NCI-H1092 (cell line): ENCODE measurements at regions not wholly inside any gene's neighbourhood (a gene's known extent, or its start where the extent isn't known, plus 50 kb on each side); places are given as distances from the start of the nearest gene placed in this dataset.

ENCODE experiments used
- DNase-seq: peaks from one replicate; lab custom pipeline; 2025; lab: John Stamatoyannopoulos, UW

DNA sequence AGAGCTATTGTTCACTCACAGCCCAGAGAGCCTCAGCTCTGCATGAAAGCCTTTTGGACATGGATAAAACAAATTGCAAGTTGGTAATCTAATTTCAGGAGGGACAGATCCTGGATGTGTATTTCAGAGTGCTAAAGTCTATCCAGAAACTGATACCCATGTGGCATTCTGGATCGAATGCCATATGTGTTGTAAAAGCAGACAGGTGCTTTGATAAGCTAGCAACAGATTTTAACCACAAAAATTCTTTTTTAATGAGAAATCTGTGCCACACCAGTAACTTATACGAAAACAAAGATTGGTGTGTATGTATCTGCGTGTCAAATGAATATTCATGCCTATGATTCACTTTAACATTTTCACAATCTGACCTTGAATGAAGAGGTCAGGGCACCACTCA lies 936.6 kb upstream of the MAP3K7 start:
- DNase-seq = no peak

DNA sequence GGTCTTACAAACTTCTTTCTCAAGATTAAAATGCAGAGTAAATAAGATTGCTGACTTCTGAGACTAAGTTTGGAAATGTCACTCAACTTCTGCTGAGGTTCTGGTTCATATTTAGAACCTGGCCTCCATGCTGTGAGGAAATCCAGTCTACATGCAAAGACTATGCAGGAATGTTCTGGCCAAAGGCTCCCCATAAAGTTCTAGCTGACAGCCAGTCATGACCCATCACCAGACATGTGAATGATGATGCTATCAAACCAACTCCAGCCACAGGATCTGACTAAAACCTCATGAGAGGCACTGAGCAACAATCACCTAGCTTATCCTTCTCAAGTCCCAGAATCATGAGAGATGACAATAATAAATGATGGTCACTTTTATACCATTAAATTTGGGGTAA lies 935.1 kb upstream of the MAP3K7 start:
- DNase-seq = no peak

DNA sequence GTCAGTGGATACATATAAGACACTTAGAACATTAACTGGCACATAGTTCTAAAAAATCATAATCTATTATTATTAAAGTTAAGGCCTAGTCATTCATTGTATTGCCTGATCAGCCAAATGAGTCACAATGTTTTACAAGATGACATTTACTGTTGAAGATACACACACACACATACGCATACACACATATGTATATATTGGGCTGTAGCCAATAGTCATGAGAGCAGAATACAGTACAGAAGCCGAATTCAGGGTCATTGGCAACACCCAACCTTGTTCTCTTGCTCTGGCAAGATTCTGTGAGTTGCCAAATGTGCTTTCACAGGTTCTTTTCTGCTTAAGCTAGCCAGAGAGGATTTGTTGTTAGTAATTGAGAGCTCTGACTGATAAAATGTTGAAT lies 922.8 kb upstream of the MAP3K7 start:
- no peak for DNase-seq

DNA sequence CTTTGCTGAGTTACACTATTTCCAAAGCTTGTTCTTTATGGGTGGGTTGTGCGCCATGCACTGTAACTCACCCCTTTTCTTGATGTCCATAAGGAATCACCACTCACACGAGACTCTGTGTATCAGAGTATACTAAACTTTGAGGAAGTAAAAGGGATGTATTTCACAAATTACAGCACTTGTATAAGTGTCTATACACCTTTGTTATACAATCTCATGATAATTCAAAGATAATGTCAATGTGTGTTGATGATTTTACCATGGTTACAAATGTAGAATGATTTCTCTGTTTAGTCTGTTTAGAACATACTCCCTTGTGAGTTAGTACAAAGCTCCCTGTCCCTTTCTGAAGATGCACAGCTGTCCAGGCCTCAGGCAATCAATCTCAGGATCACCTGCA lies 922.2 kb upstream of the MAP3K7 start:
- no peak for DNase-seq

DNA sequence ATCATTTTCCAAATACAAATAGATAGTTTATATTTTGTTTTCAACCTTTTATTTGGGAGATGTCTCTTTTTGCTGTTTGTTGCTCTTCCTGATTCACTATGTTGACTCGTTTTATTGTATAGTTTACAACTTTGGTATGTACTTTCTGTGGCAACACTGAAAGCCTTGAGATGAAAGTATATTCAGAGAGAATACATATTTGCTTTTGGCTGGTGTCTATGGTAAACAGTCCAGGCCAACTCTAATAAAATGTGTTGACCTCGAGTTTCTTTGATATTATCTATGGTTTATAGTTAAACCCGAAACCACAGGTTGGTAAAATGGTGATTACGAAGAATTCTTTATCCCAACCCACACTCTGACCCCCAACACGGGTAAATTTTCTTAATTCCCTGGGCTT lies 919.6 kb upstream of the MAP3K7 start:
- no peak for DNase-seq

DNA sequence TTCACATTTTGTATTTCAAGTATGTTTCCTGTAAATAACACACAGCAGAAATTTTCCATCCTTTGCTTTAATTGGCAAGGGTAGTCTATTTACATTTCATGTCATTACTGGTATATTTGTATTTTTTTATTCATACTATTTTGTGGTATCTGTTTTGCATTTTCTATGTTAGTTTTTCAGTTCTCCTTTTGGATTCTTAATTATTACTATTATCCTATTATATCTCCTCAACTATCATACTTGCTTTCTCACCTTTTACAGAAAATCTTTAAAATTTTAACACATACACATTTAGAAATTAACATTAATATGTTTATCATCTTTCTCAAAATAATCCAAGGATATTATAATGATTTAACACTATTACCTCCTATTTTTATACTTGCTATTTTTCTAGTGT lies 918.3 kb upstream of the MAP3K7 start:
- DNase-seq = no peak

DNA sequence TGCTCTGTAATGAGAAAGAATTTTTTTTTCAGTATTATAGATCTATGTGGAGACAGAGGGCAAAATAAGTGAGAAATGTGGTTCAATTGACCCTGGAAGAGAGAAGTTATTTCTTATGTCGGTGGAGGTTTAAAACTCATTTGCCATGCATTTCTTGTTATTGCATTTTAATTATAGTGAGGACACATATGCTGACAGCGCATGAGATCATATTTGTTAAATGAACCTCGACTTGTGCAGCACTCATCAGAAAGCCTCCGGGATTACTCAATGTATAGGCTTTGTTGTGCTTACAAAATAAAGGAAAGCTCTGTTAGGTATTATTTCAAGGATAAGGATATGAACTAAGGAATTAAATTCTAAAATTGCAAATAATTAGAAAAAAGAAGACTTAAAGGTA lies 915.1 kb upstream of the MAP3K7 start:
- DNase-seq = no peak

DNA sequence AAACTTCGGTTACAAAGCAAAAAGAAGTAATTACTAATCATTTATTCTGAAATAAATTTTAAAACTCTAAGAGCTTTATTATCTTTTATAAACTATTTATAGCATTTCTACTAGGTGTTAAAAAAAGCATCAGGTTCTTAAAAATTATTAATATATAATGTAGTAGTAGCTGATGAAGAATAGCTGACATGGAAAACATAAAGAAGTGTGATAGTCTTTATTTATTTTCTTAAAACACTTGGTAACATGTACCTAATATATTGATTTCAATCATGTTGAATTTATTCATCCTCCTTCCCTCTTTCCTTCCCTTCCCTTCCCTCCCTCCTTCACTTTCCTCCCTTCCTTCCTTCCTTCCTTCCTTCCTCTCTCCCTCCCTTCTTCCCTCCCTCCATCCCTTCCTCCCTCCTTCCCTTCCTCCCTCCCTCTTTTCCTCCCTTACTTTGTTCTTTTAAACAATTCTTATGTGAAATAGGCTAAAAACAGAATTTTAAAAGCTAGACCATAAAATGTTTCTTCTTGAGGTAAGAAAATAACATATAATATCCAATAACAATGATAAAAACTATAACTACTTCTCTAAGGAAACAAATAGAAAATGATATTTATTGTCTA lies 913.9 kb upstream of the MAP3K7 start:
- no peak for DNase-seq

DNA sequence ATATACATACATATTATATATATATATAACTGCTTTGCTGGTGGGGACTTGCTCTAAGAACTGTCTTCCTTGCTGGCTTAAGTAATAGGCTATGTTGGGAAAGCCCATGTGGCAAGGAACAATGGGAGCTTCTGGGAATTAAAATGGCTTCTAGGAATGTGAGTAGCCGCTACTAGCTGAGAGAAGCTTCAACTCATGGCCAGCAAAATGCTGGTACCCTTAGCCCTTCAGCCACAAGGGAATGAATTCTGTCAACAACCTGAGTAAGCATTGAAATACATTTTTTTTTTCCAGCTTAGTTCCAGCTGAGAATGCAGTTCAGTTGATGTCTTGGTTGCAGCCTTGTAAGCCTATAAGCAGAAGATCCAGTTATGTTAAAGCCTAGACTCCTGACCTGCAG lies 911.7 kb upstream of the MAP3K7 start:
- DNase-seq = no peak

DNA sequence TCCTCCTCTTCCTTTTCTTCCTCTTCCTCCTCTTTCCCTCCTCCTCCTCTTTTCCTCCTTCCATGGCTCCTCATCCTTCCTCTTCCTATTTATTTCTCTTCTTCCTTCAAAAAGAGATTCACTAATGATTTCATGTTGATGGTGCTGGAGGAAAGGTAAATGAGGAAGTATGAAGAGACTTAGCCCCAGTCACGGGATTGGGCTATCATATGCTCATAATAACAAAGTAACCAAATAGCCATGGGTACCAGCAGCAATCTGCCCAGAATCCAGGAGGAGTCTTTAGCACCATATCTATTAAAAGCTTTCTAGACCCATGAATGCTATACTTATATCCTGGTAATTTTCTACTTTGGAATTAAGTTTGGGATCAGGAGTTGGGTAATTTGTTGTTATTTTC lies 910.9 kb upstream of the MAP3K7 start:
- DNase-seq = no peak

DNA sequence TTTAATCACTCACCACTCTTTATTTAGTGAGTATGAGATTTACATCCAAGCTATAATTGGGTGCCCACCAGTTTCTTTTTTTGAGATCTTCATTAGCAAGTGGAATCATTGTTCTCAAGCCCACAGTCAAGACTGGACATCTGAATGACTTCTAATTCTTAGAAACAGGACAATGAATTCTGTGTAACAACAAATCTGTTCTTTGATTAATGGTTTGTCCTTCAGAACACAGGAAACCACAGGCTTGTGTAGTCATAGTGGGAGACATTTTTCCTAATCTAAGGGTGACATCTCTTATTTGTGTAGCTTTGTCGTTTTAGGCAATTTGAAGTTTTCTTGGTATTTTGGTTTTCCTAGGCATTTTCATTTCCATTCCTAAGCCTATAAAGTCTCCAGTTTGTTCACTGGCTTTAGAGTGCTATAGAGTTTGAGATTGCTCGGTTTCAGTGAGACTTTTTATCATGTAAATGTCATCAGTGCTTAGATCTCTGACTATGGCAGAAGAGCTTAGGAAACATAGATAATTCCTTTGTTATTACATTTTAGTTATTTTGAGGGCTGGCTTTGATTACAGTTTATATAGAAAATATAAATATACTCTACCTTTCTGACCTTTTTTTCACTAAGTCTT lies 903.9 kb upstream of the MAP3K7 start:
- no peak for DNase-seq

DNA sequence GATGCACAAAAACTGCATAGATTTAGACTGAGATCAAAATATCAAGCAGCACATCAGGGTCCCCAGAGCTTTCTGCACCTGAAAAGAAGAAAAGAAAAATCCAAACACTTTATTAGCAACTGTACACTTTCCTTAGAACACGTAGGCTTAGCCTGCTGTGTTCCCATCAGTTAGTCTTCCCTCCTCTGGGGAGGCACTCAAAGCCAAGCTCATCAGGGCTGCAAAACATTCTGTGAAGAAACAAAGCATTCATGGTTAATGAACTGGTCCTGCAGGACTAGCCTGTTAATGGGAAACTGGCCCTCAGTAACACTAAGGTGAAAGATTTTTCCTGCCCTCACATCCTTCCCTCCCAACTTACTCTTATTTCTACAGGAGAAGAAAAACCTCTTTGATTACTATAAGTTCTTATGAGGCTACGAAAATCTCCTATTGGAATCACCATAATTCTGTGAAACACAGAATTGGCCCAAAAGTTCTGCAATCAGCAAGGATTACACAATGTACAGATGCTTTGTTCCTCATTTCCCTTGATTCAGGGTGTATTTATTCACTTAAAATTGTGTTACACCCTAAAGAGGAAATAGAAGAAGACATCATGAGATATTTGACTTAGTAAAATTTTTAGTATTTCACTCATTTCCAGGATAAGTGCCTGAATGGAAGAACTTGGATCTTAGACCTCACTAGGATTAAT lies 901.0 kb upstream of the MAP3K7 start:
- no peak for DNase-seq

DNA sequence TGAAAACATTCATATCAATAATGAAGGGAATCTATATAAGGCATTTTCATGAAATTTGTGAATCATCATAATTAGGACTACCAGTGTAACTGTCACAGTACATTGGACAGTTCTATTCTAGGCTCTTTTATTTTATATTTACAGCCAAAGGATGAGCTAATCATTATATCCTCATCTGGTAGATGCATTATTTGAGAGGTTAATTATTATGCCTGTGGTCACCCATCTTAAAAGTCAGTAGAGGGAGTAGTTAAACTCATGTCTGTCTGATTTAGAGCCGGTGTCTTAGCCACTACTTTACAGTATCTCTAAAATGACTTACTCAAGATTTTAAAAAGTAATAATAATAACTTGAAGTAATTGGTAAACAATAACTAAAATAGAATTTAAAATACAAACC lies 899.3 kb upstream of the MAP3K7 start:
- no peak for DNase-seq

DNA sequence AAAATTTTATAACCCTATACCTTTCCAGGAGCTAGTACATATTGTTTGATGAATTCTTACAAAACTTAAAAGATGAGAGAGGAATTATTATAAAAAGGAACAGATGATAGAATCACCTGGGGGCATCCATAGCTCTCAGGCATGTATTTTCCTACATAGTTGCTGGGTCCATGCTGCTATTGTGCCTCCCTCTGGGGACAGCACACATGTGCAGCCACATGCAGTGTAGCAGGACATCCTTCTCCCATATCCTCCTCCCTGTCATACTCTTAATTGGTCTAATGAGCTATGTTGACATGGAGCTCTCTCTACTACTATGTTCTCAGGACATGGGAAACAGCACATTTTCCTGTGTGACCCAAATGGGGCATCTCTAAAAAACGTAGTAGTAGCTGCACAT lies 898.2 kb upstream of the MAP3K7 start:
- DNase-seq = no peak

DNA sequence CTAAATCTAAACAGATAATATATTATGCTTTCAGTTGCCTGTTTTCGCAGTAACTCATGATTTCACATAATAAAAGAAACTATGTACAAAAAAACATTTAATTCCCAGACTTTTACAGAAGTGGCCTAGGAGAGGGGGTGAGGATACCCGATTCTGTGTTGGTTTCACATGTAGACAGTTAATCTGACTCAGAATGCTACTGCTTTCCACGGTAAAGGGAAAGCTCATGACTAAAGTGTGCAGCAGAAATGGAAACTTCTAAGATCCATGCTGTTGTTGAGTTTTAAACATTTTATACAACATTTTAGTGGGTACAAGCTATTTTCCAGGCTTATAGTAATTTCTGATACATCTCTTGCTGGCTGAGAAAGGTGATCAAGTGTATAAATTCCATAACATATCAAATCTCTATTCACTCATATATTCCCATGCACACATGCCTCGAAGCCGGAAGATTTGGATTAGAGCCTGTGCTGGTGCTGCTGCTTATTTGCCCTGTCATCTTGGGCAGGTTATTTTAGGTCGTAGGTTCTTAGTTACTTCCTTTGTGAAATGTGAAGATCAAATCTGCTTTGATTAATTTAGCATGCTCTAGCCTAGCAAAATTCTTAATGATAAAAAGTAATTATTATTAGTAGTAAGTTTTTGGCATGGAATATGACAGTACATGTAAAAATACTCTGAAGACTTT lies 896.7 kb upstream of the MAP3K7 start:
- no peak for DNase-seq

DNA sequence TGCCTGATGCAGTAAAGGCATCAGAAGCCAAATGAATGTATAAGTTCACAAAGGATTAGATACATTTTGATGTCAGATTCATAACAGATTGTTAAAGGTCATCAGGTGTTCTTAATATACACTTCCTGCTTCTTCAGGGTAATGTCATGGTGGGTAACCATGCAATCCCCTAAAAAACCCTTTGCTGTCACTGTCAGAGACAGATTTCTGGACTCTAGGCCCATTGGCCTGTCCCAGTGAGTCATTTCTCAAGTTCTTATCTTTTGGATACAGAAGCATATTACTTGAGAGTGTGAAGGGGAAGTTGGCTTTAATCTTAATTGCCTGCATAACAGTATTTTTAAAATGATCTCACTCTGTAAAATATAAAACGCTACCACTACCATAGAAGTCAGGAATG lies 895.6 kb upstream of the MAP3K7 start:
- no peak for DNase-seq

DNA sequence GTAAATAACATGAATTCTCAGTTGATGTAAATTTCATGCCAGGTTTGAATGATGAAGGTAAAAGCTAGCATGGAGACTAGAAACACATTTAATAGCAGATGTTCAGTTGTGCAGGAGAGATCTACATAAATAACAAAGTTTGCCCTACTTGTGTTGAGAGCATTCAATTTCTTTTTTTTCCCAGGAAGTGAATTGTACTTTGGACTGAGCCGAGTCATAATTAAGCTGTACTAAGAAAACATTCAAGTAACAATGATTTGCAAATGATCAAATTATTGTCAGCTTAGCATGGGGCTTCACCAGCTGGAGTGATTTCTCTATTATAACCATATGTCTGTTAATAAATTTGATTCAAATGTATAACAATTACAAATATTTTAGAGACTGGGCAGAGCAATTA lies 893.5 kb upstream of the MAP3K7 start:
- DNase-seq = no peak

DNA sequence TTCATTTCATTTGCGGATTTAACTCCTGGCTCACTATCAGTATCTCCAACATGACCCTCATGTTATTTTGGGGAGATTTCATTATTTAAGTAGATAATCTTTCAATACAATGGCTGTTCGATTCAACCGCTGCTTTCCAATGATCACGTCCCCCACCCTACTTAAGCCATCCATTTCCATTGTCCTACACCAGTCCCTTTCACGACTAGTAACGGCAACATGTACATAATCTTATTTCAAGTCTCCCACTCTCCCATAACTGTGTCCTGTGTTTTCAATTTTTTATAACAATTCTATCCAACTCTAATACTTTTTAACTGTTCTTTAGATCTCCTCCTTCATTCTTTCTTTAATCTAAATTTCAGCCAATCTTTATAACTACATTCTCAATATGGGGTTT lies 890.8 kb upstream of the MAP3K7 start:
- no peak for DNase-seq

DNA sequence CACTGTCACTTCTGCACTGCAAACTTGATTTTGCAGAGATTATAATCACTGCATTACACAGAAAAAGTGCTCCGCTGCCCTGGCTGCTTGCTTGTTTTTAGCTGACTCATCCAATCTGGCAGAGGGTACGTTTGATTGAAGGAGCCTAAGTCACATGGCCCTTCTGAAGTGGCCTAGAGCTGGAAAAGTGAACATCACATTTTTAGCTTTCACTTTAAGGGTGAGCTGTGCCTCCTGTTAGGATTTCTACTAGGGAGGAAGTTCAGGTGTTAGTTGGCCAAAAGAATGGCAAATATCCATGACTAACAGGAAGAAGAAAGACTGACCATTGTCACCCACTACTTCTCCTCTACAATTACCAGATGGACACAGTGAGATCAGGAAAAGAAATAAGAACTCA lies 889.1 kb upstream of the MAP3K7 start:
- DNase-seq = no peak

DNA sequence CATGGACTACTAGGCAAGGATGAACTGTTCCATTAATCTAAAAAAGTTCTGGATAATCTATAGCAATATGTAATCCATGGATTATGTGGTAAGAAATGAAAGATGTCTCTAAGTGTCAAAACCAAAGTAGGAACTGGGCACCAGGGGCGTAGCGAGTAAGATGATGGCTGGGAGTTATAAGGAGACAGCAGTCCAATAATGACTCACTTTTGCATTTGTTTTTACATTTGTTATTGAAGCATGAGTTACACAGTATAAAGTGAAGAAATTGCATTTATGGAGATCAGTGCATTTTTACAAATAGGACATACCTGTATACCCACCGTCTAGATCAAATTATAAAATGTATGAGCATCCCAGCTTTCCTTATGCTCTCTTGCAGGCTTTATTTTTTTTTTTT lies 878.5 kb upstream of the MAP3K7 start:
- no peak for DNase-seq

DNA sequence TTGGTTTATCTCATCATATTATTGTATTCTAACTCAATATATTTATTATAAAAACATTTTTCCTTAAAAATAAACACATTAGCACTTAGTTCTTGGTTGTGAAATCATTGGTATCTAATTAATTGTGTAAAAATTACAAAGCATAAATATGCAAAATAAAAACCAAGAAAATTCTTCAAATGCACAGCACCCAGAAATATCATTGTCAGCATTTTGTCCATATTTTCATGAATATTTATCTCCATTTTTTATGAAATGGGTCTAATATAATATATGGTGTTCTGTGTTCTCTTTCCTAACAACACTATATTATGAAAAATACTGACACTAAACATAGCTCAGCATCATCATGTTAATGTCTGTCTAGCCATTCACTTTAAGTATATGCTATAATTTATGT lies 877.8 kb upstream of the MAP3K7 start:
- no peak for DNase-seq

DNA sequence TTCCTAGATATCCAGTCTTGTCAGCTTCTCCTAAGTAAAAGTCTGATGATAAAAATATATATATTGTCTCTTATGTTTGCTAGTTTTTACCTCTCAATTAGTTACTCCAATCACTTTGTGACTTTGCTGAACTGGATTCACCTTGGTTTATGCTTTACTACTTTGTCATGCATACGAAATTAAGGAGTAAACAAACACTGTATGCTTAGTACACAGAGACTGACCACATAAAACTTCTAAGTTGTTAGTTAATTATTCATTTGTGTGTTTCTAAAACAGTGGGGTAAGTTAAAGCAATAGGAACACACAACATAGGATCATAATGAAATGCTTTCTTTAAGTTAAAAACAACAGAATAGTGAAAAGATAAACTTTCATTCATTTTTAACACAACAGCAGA lies 877.3 kb upstream of the MAP3K7 start:
- DNase-seq = no peak

DNA sequence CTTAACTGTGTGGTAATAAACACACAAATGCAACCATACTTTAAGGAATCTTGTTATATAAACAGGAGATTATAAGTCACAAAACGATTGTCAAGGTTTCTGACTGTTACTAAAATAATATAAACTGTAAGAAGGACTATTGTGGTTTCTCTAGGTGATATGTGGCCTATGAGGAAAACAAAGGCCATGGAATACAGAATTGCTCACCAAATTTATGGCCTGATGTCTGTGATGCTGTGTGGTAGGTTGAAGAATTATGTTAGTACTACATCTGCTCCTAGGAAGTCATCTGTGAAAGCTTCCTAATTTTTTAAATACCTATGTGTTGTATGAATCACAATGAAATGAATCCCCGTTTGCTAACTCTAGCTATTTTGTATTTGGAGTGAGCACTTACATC lies 875.4 kb upstream of the MAP3K7 start:
- no peak for DNase-seq
